SK-N-SH (cell line): ENCODE measurements at regions not wholly inside any gene's neighbourhood (a gene's known extent, or its start where the extent isn't known, plus 50 kb on each side); places are given as distances from the start of the nearest gene placed in this dataset.

Experiments used
- CTCF ChIA-PET: fragments of 300-600, 350-600 bp; formaldehyde crosslinking; extraction: SDS; loops from one replicate; lab custom pipeline; 2021; lab: Yijun Ruan, JAX
- POLR2A ChIA-PET: fragments of 350-600 bp; sonication (Branson Sonifier 250); formaldehyde crosslinking; extraction: SDS; loops from one replicate; lab custom pipeline; 2020; ENCODE audit warnings: antibody characterized with exemption, inconsistent platforms; lab: Yijun Ruan, JAX
- DNase-seq: peaks from one replicate; pipeline ENCODE4 v3.0.0; 2012
- H2AFZ ChIP-seq: fragments of 200-600 bp; sonication (generic); 2 replicates; pipeline ENCODE4 v1.8.1; 2016; ENCODE audit warnings: antibody characterized with exemption, mild to moderate bottlenecking, low read depth
- H3F3A ChIP-seq: fragments of 200-600 bp; sonication (generic); replicated peaks from 2 replicates; pipeline ENCODE3; 2016; ENCODE audit warnings: antibody characterized with exemption, mild to moderate bottlenecking; ENCODE audit not compliant: insufficient read depth
- H3K27ac ChIP-seq, 2 experiments: fragments of 200-500 bp in 1 of 2; fragments of 200-600 bp in 1 of 2; sonication (Bioruptor generic) in 1 of 2; sonication (generic), shearing (Covaris generic) in 1 of 2; 2 replicates each; pipeline versions ENCODE4 v1.5.1 to v1.6.1; 2014 to 2016; ENCODE audit warnings: low read depth in 2 of 2, inconsistent platforms in 1 of 2, low read length in 1 of 2, mild to moderate bottlenecking in 1 of 2, mixed read lengths in 1 of 2
- H3K27me3 ChIP-seq: fragments of 200-600 bp; sonication (generic), shearing (Covaris generic); 2 replicates; pipeline ENCODE4 v1.6.1; 2016; ENCODE audit warnings: mixed run types; ENCODE audit not compliant: insufficient read depth
- H3K36me3 ChIP-seq, 2 experiments: fragments of 200-500 bp in 1 of 2; fragments of 200-600 bp in 1 of 2; sonication (Bioruptor generic) in 1 of 2; sonication (generic) in 1 of 2; replicated peaks in 1 of 2; 2 replicates each; pipeline versions ENCODE3 to v1.5.1; 2014 to 2016; ENCODE audit warnings: low read length in 1 of 2, mild to moderate bottlenecking in 1 of 2; ENCODE audit not compliant: insufficient read depth in 2 of 2, control insufficient read depth in 1 of 2
- H3K4me1 ChIP-seq, 2 experiments: fragments of 200-500 bp in 1 of 2; fragments of 200-600 bp in 1 of 2; sonication (Bioruptor generic) in 1 of 2; sonication (generic), shearing (Covaris generic) in 1 of 2; 2 replicates each; pipeline versions ENCODE4 v1.5.1 to v1.6.1; 2014 to 2016; ENCODE audit warnings: low read depth in 1 of 2, low read length in 1 of 2, mixed run types in 1 of 2; ENCODE audit not compliant: insufficient read depth in 2 of 2, control insufficient read depth in 1 of 2
- H3K4me2 ChIP-seq: fragments of 200-600 bp; sonication (generic), shearing (Covaris generic); 2 replicates; pipeline ENCODE4 v1.6.1; 2017; ENCODE audit warnings: mixed run types
- H3K4me3 ChIP-seq, 2 experiments: fragments of 200-500 bp in 1 of 2; fragments of 200-600 bp in 1 of 2; sonication (Bioruptor generic) in 1 of 2; sonication (generic), shearing (Covaris generic) in 1 of 2; 2 replicates each; pipeline versions ENCODE4 v1.5.1 to v1.8.1; 2014 to 2016; ENCODE audit warnings: low read depth in 2 of 2, inconsistent platforms in 1 of 2, low read length in 1 of 2, mild to moderate bottlenecking in 1 of 2, mixed read lengths in 1 of 2, moderate library complexity in 1 of 2
- H3K79me2 ChIP-seq: fragments of 200-600 bp; sonication (generic); 2 replicates; pipeline ENCODE4 v1.8.1; 2017; ENCODE audit warnings: mild to moderate bottlenecking; ENCODE audit not compliant: insufficient read depth
- H3K9ac ChIP-seq: fragments of 200-600 bp; sonication (generic); 2 replicates; pipeline ENCODE4 v1.6.1; 2017; ENCODE audit warnings: mixed run types
- H3K9me2 ChIP-seq: fragments of 200-600 bp; sonication (generic); 2 replicates; pipeline ENCODE4 v1.6.1; 2017; ENCODE audit warnings: mixed run types
- H3K9me3 ChIP-seq: fragments of 200-600 bp; sonication (generic); 2 replicates; pipeline ENCODE4 v1.6.1; 2017; ENCODE audit warnings: mixed run types, mild to moderate bottlenecking, moderate library complexity
- H4K20me1 ChIP-seq: fragments of 200-600 bp; sonication (generic); 2 replicates; pipeline ENCODE4 v1.6.1; 2017; ENCODE audit warnings: mild to moderate bottlenecking, mixed run types; ENCODE audit not compliant: insufficient read depth
- EP300 ChIP-seq, 2 experiments: IDR thresholded peaks; 2 replicates each; pipeline versions ENCODE4 v1.4.0 to v1.6.1; 2012; ENCODE audit warnings: borderline replicate concordance in 1 of 2, low read depth in 1 of 2, low read length in 1 of 2
- FOSL2 ChIP-seq: IDR thresholded peaks from 2 replicates; pipeline ENCODE4 v1.4.0; 2012; ENCODE audit warnings: low read depth, mild to moderate bottlenecking, moderate library complexity, borderline replicate concordance
- FOXJ3 ChIP-seq: sonication (generic); formaldehyde crosslinking; IDR thresholded peaks from 2 replicates; pipeline ENCODE4 v1.5.1; 2020; ENCODE audit warnings: mild to moderate bottlenecking, missing genetic modification reagents
- FOXM1 ChIP-seq: IDR thresholded peaks from 2 replicates; pipeline ENCODE4 v1.4.0; 2012; ENCODE audit warnings: low read depth, mild to moderate bottlenecking
- GABPA ChIP-seq: IDR thresholded peaks from 2 replicates; pipeline ENCODE4 v1.4.0; 2012; ENCODE audit warnings: low read depth, mild to moderate bottlenecking
- NRF1 ChIP-seq: IDR thresholded peaks from 2 replicates; pipeline ENCODE4 v1.6.1; 2012; ENCODE audit warnings: low read depth, mild to moderate bottlenecking, low read length
- POLR2AphosphoS5 ChIP-seq: IDR thresholded peaks from 2 replicates; pipeline ENCODE4 v1.6.1; 2012; ENCODE audit warnings: low read depth, low read length
- RAD21 ChIP-seq: IDR thresholded peaks from 2 replicates; pipeline ENCODE4 v1.6.1; 2012; ENCODE audit warnings: mild to moderate bottlenecking, low read length
- SMC3 ChIP-seq: IDR thresholded peaks from 2 replicates; pipeline ENCODE4 v1.6.1; 2012; ENCODE audit warnings: low read depth, low read length, improper control_type of control experiment
- TEAD4 ChIP-seq: IDR thresholded peaks from 2 replicates; pipeline ENCODE4 v1.4.0; 2012; ENCODE audit warnings: mild to moderate bottlenecking, borderline replicate concordance; ENCODE audit not compliant: insufficient read depth
- WGBS: methylation state at CpG from one replicate; pipeline ENCODE4 v1.1.6; 2017; ENCODE audit warnings: low lambda C conversion rate; 5-methylcytosine and 5-hydroxymethylcytosine counted together
- TF ChIP-seq, protein P1 (sequence below): fragments of 150-350 bp; IDR thresholded peaks from 2 replicates; pipeline ENCODE4 v1.6.1; 2016; ENCODE audit warnings: mild to moderate bottlenecking, low read depth, low read length
- TF ChIP-seq, protein P2 (sequence below): IDR thresholded peaks from 2 replicates; pipeline ENCODE4 v1.4.0; 2012; ENCODE audit warnings: low read depth
- TF ChIP-seq, protein P3 (sequence below): IDR thresholded peaks from 2 replicates; pipeline ENCODE4 v1.4.0; 2012; ENCODE audit warnings: low read depth, borderline replicate concordance
- TF ChIP-seq, protein P4 (sequence below): IDR thresholded peaks from 2 replicates; pipeline ENCODE4; 2012
- TF ChIP-seq, protein P5 (sequence below): fragments of 200-600 bp; sonication (generic); IDR thresholded peaks from 2 replicates; pipeline ENCODE4 v1.6.1; 2017; ENCODE audit warnings: antibody characterized with exemption, mild to moderate bottlenecking, moderate library complexity

DNA sequence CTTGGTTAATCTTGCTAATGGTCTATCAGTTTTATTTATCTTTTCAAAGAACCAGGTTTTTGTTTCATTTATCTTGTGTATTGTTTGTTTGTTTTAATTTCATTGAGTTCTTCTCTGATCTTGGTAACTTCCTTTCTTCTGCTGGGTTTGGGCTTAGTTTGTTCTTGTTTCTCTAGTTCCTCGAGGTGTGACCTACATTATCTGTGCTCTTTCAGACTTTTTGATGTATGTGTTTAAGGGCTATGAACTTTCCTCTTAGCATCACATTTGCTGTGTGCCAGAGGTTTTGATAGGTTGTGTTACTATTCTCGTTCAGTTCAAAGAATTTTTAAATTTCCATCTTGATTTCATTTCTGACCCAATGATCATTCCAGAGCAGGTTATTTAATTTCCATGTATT is 365.4 kb upstream of the GATB start:
- no peak overlapping the region for H2AFZ ChIP-seq
- H3K27me3 ChIP-seq = no peaks in the 10 kb centered on the region
- H4K20me1 ChIP-seq = no peaks in the 10 kb centered on the region
- H3K4me2 ChIP-seq = no peak overlapping the region
- ChIA-PET POLR2A (no interaction called here), CTCF (no interaction called here)
- H3K4me1 ChIP-seq = no peaks in the 10 kb centered on the region; a peak in 1 of 4 replicates
- H3K9me3 ChIP-seq = no peaks in the 10 kb centered on the region
- no peaks in the 10 kb centered on the region for H3K9me2 ChIP-seq
- no peak for TF ChIP-seq GABPA
- no peak for TF ChIP-seq FOSL2
- TF ChIP-seq, protein P1, sequence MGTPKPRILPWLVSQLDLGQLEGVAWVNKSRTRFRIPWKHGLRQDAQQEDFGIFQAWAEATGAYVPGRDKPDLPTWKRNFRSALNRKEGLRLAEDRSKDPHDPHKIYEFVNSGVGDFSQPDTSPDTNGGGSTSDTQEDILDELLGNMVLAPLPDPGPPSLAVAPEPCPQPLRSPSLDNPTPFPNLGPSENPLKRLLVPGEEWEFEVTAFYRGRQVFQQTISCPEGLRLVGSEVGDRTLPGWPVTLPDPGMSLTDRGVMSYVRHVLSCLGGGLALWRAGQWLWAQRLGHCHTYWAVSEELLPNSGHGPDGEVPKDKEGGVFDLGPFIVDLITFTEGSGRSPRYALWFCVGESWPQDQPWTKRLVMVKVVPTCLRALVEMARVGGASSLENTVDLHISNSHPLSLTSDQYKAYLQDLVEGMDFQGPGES = no peak
- TF ChIP-seq FOXJ3 (CRISPR knock-in tag) = no peak
- no peak for TF ChIP-seq POLR2AphosphoS5
- no peak for TF ChIP-seq NRF1
- TF ChIP-seq SMC3 = no peak
- TF ChIP-seq, protein P2, sequence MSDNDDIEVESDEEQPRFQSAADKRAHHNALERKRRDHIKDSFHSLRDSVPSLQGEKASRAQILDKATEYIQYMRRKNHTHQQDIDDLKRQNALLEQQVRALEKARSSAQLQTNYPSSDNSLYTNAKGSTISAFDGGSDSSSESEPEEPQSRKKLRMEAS = no peak
- TF ChIP-seq, protein P3, sequence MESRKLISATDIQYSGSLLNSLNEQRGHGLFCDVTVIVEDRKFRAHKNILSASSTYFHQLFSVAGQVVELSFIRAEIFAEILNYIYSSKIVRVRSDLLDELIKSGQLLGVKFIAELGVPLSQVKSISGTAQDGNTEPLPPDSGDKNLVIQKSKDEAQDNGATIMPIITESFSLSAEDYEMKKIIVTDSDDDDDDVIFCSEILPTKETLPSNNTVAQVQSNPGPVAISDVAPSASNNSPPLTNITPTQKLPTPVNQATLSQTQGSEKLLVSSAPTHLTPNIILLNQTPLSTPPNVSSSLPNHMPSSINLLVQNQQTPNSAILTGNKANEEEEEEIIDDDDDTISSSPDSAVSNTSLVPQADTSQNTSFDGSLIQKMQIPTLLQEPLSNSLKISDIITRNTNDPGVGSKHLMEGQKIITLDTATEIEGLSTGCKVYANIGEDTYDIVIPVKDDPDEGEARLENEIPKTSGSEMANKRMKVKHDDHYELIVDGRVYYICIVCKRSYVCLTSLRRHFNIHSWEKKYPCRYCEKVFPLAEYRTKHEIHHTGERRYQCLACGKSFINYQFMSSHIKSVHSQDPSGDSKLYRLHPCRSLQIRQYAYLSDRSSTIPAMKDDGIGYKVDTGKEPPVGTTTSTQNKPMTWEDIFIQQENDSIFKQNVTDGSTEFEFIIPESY = no peak
- no peak for TF ChIP-seq FOXM1
- TF ChIP-seq EP300 (IDR thresholded peaks at IDR 0.05; ENCODE audit: borderline replicate concordance in 1 of 2, low read depth in 1 of 2, low read length in 1 of 2) = no peak
- TF ChIP-seq, protein P4, sequence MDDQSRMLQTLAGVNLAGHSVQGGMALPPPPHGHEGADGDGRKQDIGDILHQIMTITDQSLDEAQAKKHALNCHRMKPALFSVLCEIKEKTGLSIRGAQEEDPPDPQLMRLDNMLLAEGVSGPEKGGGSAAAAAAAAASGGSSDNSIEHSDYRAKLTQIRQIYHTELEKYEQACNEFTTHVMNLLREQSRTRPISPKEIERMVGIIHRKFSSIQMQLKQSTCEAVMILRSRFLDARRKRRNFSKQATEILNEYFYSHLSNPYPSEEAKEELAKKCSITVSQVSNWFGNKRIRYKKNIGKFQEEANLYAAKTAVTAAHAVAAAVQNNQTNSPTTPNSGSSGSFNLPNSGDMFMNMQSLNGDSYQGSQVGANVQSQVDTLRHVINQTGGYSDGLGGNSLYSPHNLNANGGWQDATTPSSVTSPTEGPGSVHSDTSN = no peak
- TF ChIP-seq, protein P5, sequence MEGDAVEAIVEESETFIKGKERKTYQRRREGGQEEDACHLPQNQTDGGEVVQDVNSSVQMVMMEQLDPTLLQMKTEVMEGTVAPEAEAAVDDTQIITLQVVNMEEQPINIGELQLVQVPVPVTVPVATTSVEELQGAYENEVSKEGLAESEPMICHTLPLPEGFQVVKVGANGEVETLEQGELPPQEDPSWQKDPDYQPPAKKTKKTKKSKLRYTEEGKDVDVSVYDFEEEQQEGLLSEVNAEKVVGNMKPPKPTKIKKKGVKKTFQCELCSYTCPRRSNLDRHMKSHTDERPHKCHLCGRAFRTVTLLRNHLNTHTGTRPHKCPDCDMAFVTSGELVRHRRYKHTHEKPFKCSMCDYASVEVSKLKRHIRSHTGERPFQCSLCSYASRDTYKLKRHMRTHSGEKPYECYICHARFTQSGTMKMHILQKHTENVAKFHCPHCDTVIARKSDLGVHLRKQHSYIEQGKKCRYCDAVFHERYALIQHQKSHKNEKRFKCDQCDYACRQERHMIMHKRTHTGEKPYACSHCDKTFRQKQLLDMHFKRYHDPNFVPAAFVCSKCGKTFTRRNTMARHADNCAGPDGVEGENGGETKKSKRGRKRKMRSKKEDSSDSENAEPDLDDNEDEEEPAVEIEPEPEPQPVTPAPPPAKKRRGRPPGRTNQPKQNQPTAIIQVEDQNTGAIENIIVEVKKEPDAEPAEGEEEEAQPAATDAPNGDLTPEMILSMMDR = no peak
- TF ChIP-seq TEAD4 = no peak
- TF ChIP-seq RAD21 = no peak
- no peak for DNase-seq
- H3K36me3 ChIP-seq = no peaks in the 10 kb centered on the region
- no peak overlapping the region for H3K27ac ChIP-seq
- no peak overlapping the region for H3K4me3 ChIP-seq
- no peak overlapping the region for H3K9ac ChIP-seq
- no peaks in the 10 kb centered on the region for H3F3A ChIP-seq
- WGBS = 14% methylated on average over 2 of the region's 2 CpGs
- no peaks in the 10 kb centered on the region for H3K79me2 ChIP-seq
